ENCODE measurements at regions not wholly inside any gene's neighbourhood (a gene's known extent, or its start where the extent isn't known, plus 50 kb on each side); places are given as distances from the start of the nearest gene placed in this dataset.

- Histone ChIP-seq H3K9me3 (ENCODE audit: insufficient read depth, low read length) (no peaks in the 10 kb centered on the region), H2AFZ (ENCODE audit: low read depth, low read length) (no peak overlapping the region), H3K4me2 (ENCODE audit: low read length) (no peak overlapping the region), H3K4me1 (ENCODE audit: low read length) (peaks cover 3% of the 10 kb centered on the region), H4K20me1 (ENCODE audit: insufficient read depth, low read length) (no peaks in the 10 kb centered on the region), H3K4me3 (ENCODE audit: low read length) (no peak overlapping the region), H3K9ac (ENCODE audit: low read length) (no peak overlapping the region), H3K36me3 (replicated peaks; ENCODE audit: low read depth, low read length) (no peaks in the 10 kb centered on the region), H3K27me3 (ENCODE audit: low read depth, low read length) (peaks cover 9% of the 10 kb centered on the region), H3K27ac (ENCODE audit: low read length) (no peak overlapping the region), H3K79me2 (ENCODE audit: low read length) (no peaks in the 10 kb centered on the region)
- no peak for TF ChIP-seq CTCF (IDR thresholded peaks at IDR 0.05; ENCODE audit: low read depth, low read length)
- no peak for TF ChIP-seq EZH2phosphoT487 (IDR thresholded peaks at IDR 0.05; ENCODE audit: low read depth)
Observed at GRCh38 chr12:94071258-94071657, 77.1 kb upstream of the PLXNC1 start.

GRCh38 chr12:94073441-94074051, 74.8 kb upstream of the PLXNC1 start:
- H3K27me3 ChIP-seq (ENCODE audit: low read depth, low read length), result peaks cover 20% of the 10 kb centered on the region
- H3K36me3 ChIP-seq (replicated peaks; ENCODE audit: low read depth, low read length), result no peaks in the 10 kb centered on the region
- no peak overlapping the region for H3K9ac ChIP-seq (ENCODE audit: low read length)

GRCh38 chr12:94074216-94074979, 74.0 kb upstream of the PLXNC1 start:
- no peaks in the 10 kb centered on the region for H3K36me3 ChIP-seq (replicated peaks; ENCODE audit: low read depth, low read length)
- H3K4me1 ChIP-seq (ENCODE audit: low read length), result peaks cover 3% of the 10 kb centered on the region
- no peak overlapping the region; the same call in 1 of the 2 replicates for H2AFZ ChIP-seq (ENCODE audit: low read depth, low read length)
- no peak overlapping the region for H3K27ac ChIP-seq (ENCODE audit: low read length)
- no peak overlapping the region for H3K4me2 ChIP-seq (ENCODE audit: low read length)
- H4K20me1 ChIP-seq (ENCODE audit: insufficient read depth, low read length), result no peaks in the 10 kb centered on the region
- no peaks in the 10 kb centered on the region for H3K79me2 ChIP-seq (ENCODE audit: low read length)
- H3K9ac ChIP-seq (ENCODE audit: low read length), result no peak overlapping the region
- H3K9me3 ChIP-seq (ENCODE audit: insufficient read depth, low read length), result no peaks in the 10 kb centered on the region
- peaks cover 20% of the 10 kb centered on the region for H3K27me3 ChIP-seq (ENCODE audit: low read depth, low read length)
- no peak overlapping the region for H3K4me3 ChIP-seq (ENCODE audit: low read length)
- TF ChIP-seq EZH2phosphoT487 (IDR thresholded peaks at IDR 0.05; ENCODE audit: low read depth) (no peak), CTCF (IDR thresholded peaks at IDR 0.05; ENCODE audit: low read depth, low read length) (no peak)

More at GRCh38 chr12:94073441-94074051, 74.8 kb upstream of the PLXNC1 start:
- Histone ChIP-seq H3K27ac (ENCODE audit: low read length) (no peak overlapping the region), H3K9me3 (ENCODE audit: insufficient read depth, low read length) (no peaks in the 10 kb centered on the region), H3K4me3 (ENCODE audit: low read length) (no peak overlapping the region), H4K20me1 (ENCODE audit: insufficient read depth, low read length) (no peaks in the 10 kb centered on the region), H3K4me1 (ENCODE audit: low read length) (peaks cover 3% of the 10 kb centered on the region), H3K4me2 (ENCODE audit: low read length) (no peak overlapping the region), H2AFZ (ENCODE audit: low read depth, low read length) (no peak overlapping the region), H3K79me2 (ENCODE audit: low read length) (no peaks in the 10 kb centered on the region)
- TF ChIP-seq EZH2phosphoT487 (IDR thresholded peaks at IDR 0.05; ENCODE audit: low read depth) (no peak), CTCF (IDR thresholded peaks at IDR 0.05; ENCODE audit: low read depth, low read length) (no peak)

- H3K79me2 ChIP-seq (ENCODE audit: low read length), result no peaks in the 10 kb centered on the region
- TF ChIP-seq CTCF (IDR thresholded peaks at IDR 0.05; ENCODE audit: low read depth, low read length) (peak; percentile 82), EZH2phosphoT487 (IDR thresholded peaks at IDR 0.05; ENCODE audit: low read depth) (no peak)
- no peak overlapping the region for H2AFZ ChIP-seq (ENCODE audit: low read depth, low read length)
- H3K36me3 ChIP-seq (replicated peaks; ENCODE audit: low read depth, low read length), result no peaks in the 10 kb centered on the region
- H3K4me2 ChIP-seq (ENCODE audit: low read length), result peak overlapping the region; percentile 42
- H3K27me3 ChIP-seq (ENCODE audit: low read depth, low read length), result peaks cover 20% of the 10 kb centered on the region
- no peak overlapping the region for H3K27ac ChIP-seq (ENCODE audit: low read length)
- H3K4me1 ChIP-seq (ENCODE audit: low read length), result peaks cover 8% of the 10 kb centered on the region
- no peak overlapping the region for H3K4me3 ChIP-seq (ENCODE audit: low read length)
- no peak overlapping the region for H3K9ac ChIP-seq (ENCODE audit: low read length)
- no peaks in the 10 kb centered on the region for H4K20me1 ChIP-seq (ENCODE audit: insufficient read depth, low read length)
- H3K9me3 ChIP-seq (ENCODE audit: insufficient read depth, low read length), result no peaks in the 10 kb centered on the region
Observed at GRCh38 chr12:94074980-94075629, 73.3 kb upstream of the PLXNC1 start.
